Heart left ventricle (tissue), 16 donors: ENCODE measurements at regions not wholly inside any gene's neighbourhood (a gene's known extent, or its start where the extent isn't known, plus 50 kb on each side); places are given as distances from the start of the nearest gene placed in this dataset.

Experiments used
- ATAC-seq, 4 donors: fragments of 200-7000 bp; cut with Tn5 transposase; one replicate each; pipeline ENCODE4 v1.9.1; 2020 to 2022; ENCODE audit warnings: moderate library complexity in 4 of 4, mild to moderate bottlenecking in 3 of 4, moderate number of reproducible peaks in 1 of 4
- DNase-seq, 5 donors: peaks; one replicate each; pipeline ENCODE4 v3.0.0-alpha.2; 2020
- H3K27ac ChIP-seq, 12 donors: fragments of 200-600 bp; sonication (generic) in 4 of 12; one replicate each; pipeline versions ENCODE4 v1.5.0 to v1.8.0; 2016 to 2022; ENCODE audit warnings: mild to moderate bottlenecking in 2 of 12
- H3K27me3 ChIP-seq, 9 donors: fragments of 200-600 bp; sonication (generic) in 2 of 9; one replicate each; pipeline versions ENCODE4 v1.5.1 to v1.8.0; 2016 to 2022; ENCODE audit warnings: mild to moderate bottlenecking in 3 of 9
- H3K36me3 ChIP-seq, 9 donors: fragments of 200-600 bp; sonication (generic) in 2 of 9; one replicate each; pipeline versions ENCODE4 v1.5.0 to v1.8.0; 2018 to 2022; ENCODE audit warnings: mild to moderate bottlenecking in 2 of 9
- H3K4me1 ChIP-seq, 12 donors: fragments of 200-600 bp; sonication (generic) in 4 of 12; one replicate each; pipeline versions ENCODE4 v1.5.0 to v1.8.0; 2016 to 2022; ENCODE audit warnings: mild to moderate bottlenecking in 3 of 12
- H3K4me3 ChIP-seq, 12 donors: fragments of 200-600 bp; sonication (generic) in 4 of 12; one replicate each; pipeline versions ENCODE4 v1.5.0 to v1.8.0; 2017 to 2022; ENCODE audit warnings: mild to moderate bottlenecking in 9 of 12, moderate library complexity in 4 of 12
- H3K9me3 ChIP-seq, 12 donors: fragments of 200-600 bp; sonication (generic) in 4 of 12; one replicate each; pipeline versions ENCODE4 v1.5.0 to v1.8.0; 2016 to 2022; ENCODE audit warnings: mild to moderate bottlenecking in 1 of 12
- POLR2A ChIP-seq, 2 donors: fragments of 450-650 bp; IDR thresholded peaks; one replicate each; pipeline ENCODE4 v1.6.1; 2017; ENCODE audit warnings: antibody characterized with exemption in 2 of 2, mild to moderate bottlenecking in 2 of 2, moderate library complexity in 2 of 2
- WGBS, 4 donors: extraction: QIAGEN DNeasy Blood & Tissue Kit in 2 of 4; methylation state at CpG; one replicate each; pipeline versions ENCODE4 v1.1.5 to v1.1.7; 2013 to 2018; 5-methylcytosine and 5-hydroxymethylcytosine counted together
- intact Hi-C, 10 donors: fragments of 100-400 bp; cut with DNase I; formaldehyde crosslinking; loops; one replicate each; pipeline versions ENCODE4 v1.11.1 to v1.14.2; 2022
- TF ChIP-seq, protein P1 (sequence below), 12 donors: fragments of 200-600 bp; sonication (generic) in 4 of 12; IDR thresholded peaks; one replicate each; pipeline versions ENCODE4 v1.5.0 to v1.8.0; 2018 to 2022; ENCODE audit warnings: antibody characterized with exemption in 12 of 12, mild to moderate bottlenecking in 5 of 12
- donor health status: ischemic (EF 13 %, LVEDD 7.1; RV severe dilation, severe dysfunction).
- donor health status: healthy with polysubstance abuse.
- donor health status: DM: no; HTN: yes; CAD: no.
- donor health status: DM: no; HTN: no; CAD: no.
- donor health status: ischemic (EF 25% LVEDD 6.9; RV normal size, moderate dysfunction).
- donor health status: ischemic (EF 25% LVEDD 5.7; RV mildly dilated, moderate dysfunction).
- donor health status: healthy.
- donor health status: DM: yes; HTN: yes; CAD: no.
- donor health status: ischemic (EF 35%, LVEDD 5.7; RV mildly dilated, moderate dysfunction).
- donor health status: nonischemic (EF 11% LVEDD 7.7; RV severe dilation, severe dysfunction).
- donor health status: DM: yes; HTN: yes; CAD: no.
- donor health status: PGD.
- donor health status: ischemic (EF 29% LVEDD 5.4; RV normal size, mild dysfunction).
- donor health status: nonischemic (EF 23%, LVEDD 6.1; RV moderate dilation, normal function).

GRCh38 chr2:43027097-43027873 is 199.1 kb downstream of the ZFP36L2 start:
- Histone ChIP-seq H3K4me3 (no peak overlapping the region), H3K4me1 (peaks cover 0 to 47% (median 34%) of the 10 kb centered on the region in 12 donors), H3K27ac (peak overlapping the region in 10 of 12 donors; percentile 43 to 68 (median 50)), H3K36me3 (no peaks in the 10 kb centered on the region), H3K9me3 (peaks cover 0 to 3% (median 0%) of the 10 kb centered on the region in 12 donors), H3K27me3 (no peaks in the 10 kb centered on the region)
- intact Hi-C loops, result loop anchor here in 8 of 10 donors (5.0 to 10.0 kb wide), 7 partner anchors 40 to 145 kb away; no protein-coding TSS in a partner anchor
- 80 to 82% (median 81%) methylated on average over 19 to 21 of the region's 21 CpGs for WGBS, 4 donors
- ATAC-seq (peak; percentile 37 to 62 (median 60)), DNase-seq (peak in 3 of 5 donors; percentile 50 to 72 (median 52))
- TF ChIP-seq, protein P1, sequence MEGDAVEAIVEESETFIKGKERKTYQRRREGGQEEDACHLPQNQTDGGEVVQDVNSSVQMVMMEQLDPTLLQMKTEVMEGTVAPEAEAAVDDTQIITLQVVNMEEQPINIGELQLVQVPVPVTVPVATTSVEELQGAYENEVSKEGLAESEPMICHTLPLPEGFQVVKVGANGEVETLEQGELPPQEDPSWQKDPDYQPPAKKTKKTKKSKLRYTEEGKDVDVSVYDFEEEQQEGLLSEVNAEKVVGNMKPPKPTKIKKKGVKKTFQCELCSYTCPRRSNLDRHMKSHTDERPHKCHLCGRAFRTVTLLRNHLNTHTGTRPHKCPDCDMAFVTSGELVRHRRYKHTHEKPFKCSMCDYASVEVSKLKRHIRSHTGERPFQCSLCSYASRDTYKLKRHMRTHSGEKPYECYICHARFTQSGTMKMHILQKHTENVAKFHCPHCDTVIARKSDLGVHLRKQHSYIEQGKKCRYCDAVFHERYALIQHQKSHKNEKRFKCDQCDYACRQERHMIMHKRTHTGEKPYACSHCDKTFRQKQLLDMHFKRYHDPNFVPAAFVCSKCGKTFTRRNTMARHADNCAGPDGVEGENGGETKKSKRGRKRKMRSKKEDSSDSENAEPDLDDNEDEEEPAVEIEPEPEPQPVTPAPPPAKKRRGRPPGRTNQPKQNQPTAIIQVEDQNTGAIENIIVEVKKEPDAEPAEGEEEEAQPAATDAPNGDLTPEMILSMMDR (IDR thresholded peaks at IDR 0.05), result no peak
- no peak for TF ChIP-seq POLR2A (IDR thresholded peaks at IDR 0.05)

- Histone ChIP-seq H3K27me3 (no peaks in the 10 kb centered on the region), H3K36me3 (no peaks in the 10 kb centered on the region), H3K4me1 (peaks cover 0 to 40% (median 27%) of the 10 kb centered on the region in 12 donors), H3K9me3 (peaks cover 0 to 10% (median 0%) of the 10 kb centered on the region in 12 donors), H3K4me3 (no peak overlapping the region), H3K27ac (peak overlapping the region in 10 of 12 donors; percentile 43 to 68 (median 50))
- ATAC-seq (peak; percentile 10 to 53 (median 22)), DNase-seq (peak in 1 of 5 donors; percentile 47)
- intact Hi-C loops, result loop anchor here in 8 of 10 donors (5.0 to 10.0 kb wide), 7 partner anchors 41 to 146 kb away; no protein-coding TSS in a partner anchor
- 72 to 82% (median 75%) methylated on average over 17 of the region's 17 CpGs for WGBS, 4 donors
- TF ChIP-seq, protein P1 (IDR thresholded peaks at IDR 0.05), result no peak
- no peak for TF ChIP-seq POLR2A (IDR thresholded peaks at IDR 0.05)
Observed at GRCh38 chr2:43026426-43027096, 199.8 kb downstream of the ZFP36L2 start.

- DNase-seq (no peak), ATAC-seq (no peak)
- H3K4me1 ChIP-seq, result peaks cover 0 to 34% (median 26%) of the 10 kb centered on the region in 12 donors
- 83 to 91% (median 89%) methylated on average over 5 of the region's 5 CpGs for WGBS, 4 donors
- intact Hi-C loops, result loop anchor here in 9 of 10 donors (2.0 to 10.0 kb wide), 8 partner anchors 41 to 201 kb away; partner anchors contain the start of gene ZFP36L2 (in 3 of the 9)
- peak overlapping the region in 4 of 12 donors; percentile 24 to 68 (median 41) for H3K27ac ChIP-seq
- no peaks in the 10 kb centered on the region for H3K36me3 ChIP-seq
- TF ChIP-seq, protein P1 (IDR thresholded peaks at IDR 0.05), result no peak
- TF ChIP-seq POLR2A (IDR thresholded peaks at IDR 0.05), result no peak
- H3K9me3 ChIP-seq, result peaks cover 0 to 10% (median 0%) of the 10 kb centered on the region in 12 donors
- no peak overlapping the region for H3K4me3 ChIP-seq
- H3K27me3 ChIP-seq, result no peaks in the 10 kb centered on the region
Observed at GRCh38 chr2:43025709-43026295, 200.6 kb downstream of the ZFP36L2 start.
